GM18873 (cell line): ENCODE measurements at regions not wholly inside any gene's neighbourhood (a gene's known extent, or its start where the extent isn't known, plus 50 kb on each side); places are given as distances from the start of the nearest gene placed in this dataset.

Source experiments
- ATAC-seq: cut with Tn5 transposase; IDR thresholded peaks from one replicate; pipeline ENCODE4 v1.9.1; 2021; ENCODE audit warnings: mild to moderate bottlenecking, moderate library complexity, moderate number of reproducible peaks; ENCODE audit not compliant: unreplicated experiment, low FRiP score

GRCh38 chr14:56944397-56944796, 134.1 kb upstream of the OTX2 start:
- no peak for ATAC-seq

DNA sequence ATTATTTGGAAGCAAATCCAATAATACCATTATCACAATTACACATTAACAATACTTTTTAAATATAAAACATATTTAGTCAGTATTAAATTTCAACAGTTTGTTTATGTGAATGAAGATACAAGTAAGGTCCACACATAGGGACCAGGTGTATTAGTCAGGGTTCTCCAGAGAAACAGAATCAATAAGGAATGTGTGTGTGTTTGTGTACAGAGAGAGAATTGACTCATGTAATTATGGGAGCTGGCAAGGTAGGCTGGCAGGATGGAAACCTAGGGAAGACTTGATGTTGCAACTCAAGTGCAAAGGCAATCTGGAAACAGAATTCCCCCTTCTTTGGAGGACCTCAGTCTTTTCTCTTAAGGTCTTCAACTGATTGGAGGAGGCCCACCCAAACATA, 123.2 kb upstream of the OTX2 start:
- ATAC-seq, result no peak

DNA sequence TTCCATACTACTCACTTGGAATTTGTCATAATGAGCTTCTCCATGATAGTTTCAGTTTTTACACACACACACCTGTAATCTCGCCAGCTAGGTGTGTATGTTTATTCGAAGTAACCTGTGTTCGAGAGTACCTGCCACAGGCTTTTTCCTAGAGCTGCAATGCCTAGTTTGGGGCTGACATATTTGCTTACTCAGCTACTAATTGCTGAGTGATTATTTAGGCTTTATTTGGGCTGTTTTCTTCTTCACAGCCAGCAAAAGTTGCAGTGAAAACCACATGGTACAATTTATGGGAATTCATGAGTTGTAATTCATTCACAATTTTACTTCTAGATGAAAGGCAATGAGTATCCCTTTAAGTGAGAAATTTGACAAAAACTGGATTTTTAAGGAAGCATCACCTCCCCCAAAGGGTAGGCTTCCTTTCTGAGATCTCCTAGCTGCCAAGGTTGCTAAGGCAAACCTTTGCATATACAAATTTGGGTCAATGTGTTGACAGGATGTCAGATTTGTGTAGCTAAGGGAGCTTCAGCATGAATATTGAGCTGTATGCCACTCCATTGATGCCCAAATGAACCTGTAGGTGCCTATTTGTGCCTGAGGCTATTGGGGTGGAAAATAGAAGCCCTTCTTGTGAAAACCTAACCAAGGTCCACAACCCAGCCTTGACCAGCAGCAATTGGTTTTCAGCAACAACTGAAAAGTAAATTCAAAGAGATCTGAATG, 108.7 kb upstream of the OTX2 start:
- ATAC-seq, result no peak

DNA sequence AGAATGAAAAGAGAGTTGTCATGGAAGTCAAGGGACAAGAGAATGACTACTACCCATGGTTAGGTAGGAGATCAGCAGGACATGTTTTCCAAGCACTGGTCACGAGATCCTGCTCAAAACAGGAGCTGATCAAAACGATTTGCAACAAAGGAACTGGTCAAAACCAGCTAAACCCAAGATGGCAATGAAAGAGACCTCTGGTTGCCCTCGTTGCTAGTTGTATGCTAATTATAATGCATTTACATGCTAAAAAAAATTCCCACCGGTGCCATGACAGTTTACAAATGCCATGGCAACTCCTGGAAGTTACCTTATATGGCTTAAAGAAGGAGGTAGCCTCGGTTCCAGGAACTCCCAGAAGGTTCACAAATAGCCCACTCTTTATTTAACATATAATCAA, 95.0 kb upstream of the OTX2 start:
- ATAC-seq, result no peak

DNA sequence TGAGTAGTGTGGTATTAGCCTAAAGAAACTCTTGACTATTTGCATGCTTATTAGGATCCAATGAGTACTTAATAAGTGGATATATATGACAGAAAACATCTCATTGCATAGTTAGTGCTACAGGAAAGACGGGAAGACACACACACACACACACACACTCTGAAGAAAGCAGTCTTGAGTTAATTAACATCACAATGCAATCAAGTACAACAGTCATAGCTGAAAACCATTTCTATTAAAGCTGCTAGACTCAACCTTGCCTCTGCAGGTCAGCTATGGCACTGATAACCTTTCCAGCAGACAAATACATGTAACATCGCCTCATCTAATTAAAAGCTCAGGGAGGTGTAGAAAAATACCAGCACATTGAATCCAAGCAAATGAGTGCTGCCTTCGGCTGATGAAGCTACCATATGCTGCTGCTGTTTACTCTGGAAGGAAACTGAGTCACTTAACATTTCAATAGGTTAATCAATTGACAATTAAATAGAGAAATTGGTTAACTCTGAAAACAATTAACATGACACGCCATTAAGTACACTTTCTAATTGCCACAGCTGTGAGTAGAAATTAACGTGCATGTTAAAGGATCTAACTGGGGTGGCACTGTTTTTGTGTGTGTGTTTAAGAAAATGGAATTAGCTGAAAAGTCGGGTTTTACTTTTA, 93.2 kb upstream of the OTX2 start:
- ATAC-seq, result no peak

- no peak for ATAC-seq
Observed at GRCh38 chr14:56902385-56902784, 92.1 kb upstream of the OTX2 start.

- no peak for ATAC-seq
Observed at GRCh38 chr14:56900726-56901125, 90.4 kb upstream of the OTX2 start.

DNA sequence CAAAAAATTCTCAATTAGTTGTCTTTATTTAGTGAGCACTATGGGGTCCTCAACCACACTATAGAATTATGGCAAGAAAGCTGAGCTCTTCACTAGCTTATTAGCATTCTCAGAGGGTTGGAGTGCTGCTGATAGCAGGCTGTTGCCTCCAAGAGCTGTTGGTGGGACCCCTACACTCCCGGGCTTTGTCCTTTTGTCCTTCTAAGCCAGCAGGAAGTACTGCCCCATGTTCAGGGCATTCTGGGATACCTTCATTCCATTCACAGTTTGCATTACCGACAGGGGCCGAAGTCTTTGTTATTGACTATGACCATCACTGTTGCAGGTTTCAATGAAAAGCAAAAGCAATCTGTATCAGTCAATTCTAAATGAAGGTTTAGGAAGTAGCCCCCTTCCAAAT, 89.5 kb upstream of the OTX2 start:
- ATAC-seq, result no peak

DNA sequence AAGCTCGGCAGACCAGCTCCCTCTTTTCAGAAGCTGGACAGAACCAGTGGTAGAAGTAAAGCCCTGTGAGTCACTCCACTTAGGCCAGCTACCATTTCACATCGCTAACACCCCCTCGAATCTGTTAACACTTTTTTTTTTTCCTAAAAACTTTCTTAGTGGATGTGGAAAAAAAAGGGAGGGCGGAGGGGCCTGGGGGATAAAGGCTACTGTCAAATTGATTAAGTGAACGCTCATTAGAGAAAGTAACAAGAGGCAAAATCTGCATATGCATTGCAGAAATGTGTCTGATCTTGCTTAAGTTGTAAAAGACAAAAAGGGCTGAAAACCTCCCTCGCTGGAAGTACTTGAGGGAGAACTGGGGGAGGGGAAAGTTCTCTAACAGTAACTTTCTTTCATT, 86.6 kb upstream of the OTX2 start:
- no peak for ATAC-seq

GRCh38 chr14:56896231-56896630, 86.0 kb upstream of the OTX2 start:
- ATAC-seq, result no peak

- no peak for ATAC-seq
Observed at GRCh38 chr14:56895154-56895553, 84.9 kb upstream of the OTX2 start.

DNA sequence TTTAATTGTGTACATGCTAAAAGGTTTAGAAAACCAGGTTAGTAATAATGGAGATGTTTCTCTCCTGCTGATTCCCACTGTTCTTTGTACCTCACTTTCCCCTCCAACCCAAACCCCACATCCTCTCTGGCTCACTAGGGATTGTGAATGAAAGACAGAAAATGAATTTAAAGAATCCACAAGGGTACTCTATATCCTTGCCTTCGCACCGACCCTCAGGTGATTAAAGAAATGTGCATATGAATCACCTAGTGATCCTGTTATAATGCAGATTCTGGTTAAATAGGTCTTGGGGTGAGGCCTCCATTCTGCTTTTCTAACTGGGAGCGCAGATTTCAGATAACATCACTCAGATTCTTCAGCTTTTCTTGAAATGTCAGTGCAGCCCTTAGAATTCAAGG, 84.3 kb upstream of the OTX2 start:
- ATAC-seq, result no peak

- no peak for ATAC-seq
Observed at GRCh38 chr14:56892959-56893358, 82.7 kb upstream of the OTX2 start.

GRCh38 chr14:56891226-56891625, 80.9 kb upstream of the OTX2 start:
- ATAC-seq, result no peak

- ATAC-seq, result no peak
Observed at GRCh38 chr14:56889705-56890104, 79.4 kb upstream of the OTX2 start.

DNA sequence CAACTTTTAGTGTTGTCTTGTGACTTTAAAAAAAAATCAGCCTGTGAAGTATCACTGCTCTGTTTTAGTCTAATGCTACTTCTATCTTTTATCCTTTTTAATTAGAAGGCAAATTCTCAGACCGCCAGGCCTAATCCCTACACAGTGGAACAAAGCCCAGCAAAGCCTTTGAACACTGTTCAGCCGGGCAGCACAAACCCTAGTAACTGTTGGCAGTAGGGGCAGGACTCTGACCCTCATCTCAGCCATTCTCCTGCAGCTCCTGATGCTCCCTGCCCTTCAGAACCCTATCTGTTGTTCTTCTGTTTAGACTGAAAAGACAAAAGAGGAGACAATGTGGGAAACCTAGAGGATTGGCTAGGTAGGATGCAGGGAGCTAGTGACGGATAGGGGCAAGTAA, 78.0 kb upstream of the OTX2 start:
- no peak for ATAC-seq

- ATAC-seq, result no peak
Observed at GRCh38 chr14:56887216-56887615, 76.9 kb upstream of the OTX2 start.

DNA sequence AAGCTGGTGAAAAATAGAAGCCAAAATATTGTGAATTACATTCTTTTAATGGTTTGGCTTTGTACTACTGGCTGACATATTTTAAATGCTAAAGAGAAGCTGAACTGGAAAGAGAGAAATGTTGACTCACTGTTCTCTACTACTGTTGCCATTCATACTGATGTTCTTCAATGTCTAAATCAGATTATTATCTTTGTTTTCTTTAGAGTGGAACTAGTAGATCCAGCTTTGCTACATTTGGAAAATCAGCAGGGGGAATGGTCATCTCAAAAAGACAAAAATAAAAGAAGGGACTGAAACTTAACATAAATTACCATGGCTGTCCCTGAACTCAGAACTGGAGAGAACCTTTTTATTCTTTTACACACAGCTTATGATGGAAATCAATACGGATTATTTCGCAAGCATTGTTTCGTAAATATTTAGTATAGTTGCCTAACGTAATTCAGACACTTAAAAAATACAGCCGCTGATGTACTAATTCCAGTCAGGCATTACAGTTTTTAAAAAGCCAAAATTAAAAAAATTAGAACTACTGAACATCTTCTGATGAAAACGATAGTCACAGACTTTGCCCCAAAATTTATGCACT, 76.3 kb upstream of the OTX2 start:
- ATAC-seq, result no peak

GRCh38 chr14:56885825-56886224, 75.5 kb upstream of the OTX2 start:
- no peak for ATAC-seq

- no peak for ATAC-seq
Observed at GRCh38 chr14:56884617-56885016, 74.3 kb upstream of the OTX2 start.

DNA sequence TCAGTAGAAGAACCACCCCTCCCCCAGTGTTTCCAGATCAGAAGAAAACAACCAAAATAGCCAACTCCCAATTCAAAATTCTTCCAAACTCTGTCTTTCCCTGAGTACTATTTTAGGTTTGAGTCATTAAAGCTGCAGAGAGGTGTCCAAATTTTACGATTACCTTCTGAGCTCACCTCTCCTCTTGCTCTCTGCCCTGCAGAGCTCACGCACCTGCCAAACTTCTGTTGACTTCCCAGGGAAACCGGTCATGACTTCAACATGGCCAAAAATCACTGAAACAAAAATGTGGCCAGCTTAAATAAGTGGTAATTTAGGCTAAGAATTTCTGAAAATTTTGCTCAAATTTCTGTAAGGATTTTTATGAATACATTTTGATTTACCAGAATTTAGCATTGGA, 70.9 kb upstream of the OTX2 start:
- ATAC-seq, result no peak

DNA sequence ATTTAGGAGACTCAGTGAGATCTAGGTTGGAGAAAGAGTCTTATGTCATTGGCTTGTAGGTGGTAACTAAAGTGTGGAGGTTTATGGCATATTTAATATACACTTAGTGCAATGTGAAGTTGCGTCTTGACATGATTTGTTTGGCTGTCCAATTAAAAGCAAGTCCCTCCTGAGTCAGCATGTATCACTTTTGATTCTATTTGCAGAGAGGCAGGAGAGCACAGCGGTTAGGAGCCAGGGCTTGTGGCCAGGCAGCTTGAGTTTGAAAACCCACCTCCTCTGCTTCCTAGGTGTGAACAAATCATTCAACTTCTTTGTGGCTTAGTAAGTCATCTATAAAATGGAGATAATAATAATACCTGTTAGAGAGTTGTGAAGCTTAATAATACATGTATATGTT, 68.5 kb upstream of the OTX2 start:
- ATAC-seq, result no peak
